Activated T-cell treated with anti-CD3 and anti-CD28 coated beads, Interleukin-2, amount 50 U/mL, for 4 hours (primary cell): ENCODE measurements at regions not wholly inside any gene's neighbourhood (a gene's known extent, or its start where the extent isn't known, plus 50 kb on each side); places are given as distances from the start of the nearest gene placed in this dataset.
"Not testable (repeated sequence)": the region's sequence is repeated elsewhere in the genome, so short reads cannot be mapped to it uniquely, and the experiment has no call there.

Experiments used
- ATAC-seq, 2 donors: fragments of 200-7000 bp; cut with Tn5 transposase; one replicate each; pipeline ENCODE4 v1.10.0; 2021
- DNase-seq: peaks from one replicate; pipeline ENCODE4 v3.0.0-alpha.2; 2020
- H3K27me3 Mint-ChIP-seq: one replicate; pipeline ENCODE4 v1.8.0; 2021; ENCODE audit warnings: low read depth, mixed read lengths
- H3K36me3 Mint-ChIP-seq: one replicate; pipeline ENCODE4 v1.8.0; 2022; ENCODE audit warnings: mixed read lengths; ENCODE audit not compliant: insufficient read depth
- H3K4me1 Mint-ChIP-seq: one replicate; pipeline ENCODE4 v1.8.0; 2021; ENCODE audit warnings: low read depth, mixed read lengths
- H3K4me3 Mint-ChIP-seq: one replicate; pipeline ENCODE4 v1.8.0; 2021; ENCODE audit warnings: mild to moderate bottlenecking, moderate library complexity, mixed read lengths
- H3K9me3 Mint-ChIP-seq: one replicate; pipeline ENCODE4 v1.8.0; 2021; ENCODE audit warnings: mixed read lengths

GRCh38 chr7:9621306-9621902 lies 1188.0 kb downstream of the NXPH1 start:
- H3K36me3 Mint-ChIP-seq, H3K4me3 Mint-ChIP-seq, DNase-seq, H3K4me1 Mint-ChIP-seq, H3K9me3 Mint-ChIP-seq, H3K27me3 Mint-ChIP-seq, ATAC-seq: not testable (repeated sequence)

DNA sequence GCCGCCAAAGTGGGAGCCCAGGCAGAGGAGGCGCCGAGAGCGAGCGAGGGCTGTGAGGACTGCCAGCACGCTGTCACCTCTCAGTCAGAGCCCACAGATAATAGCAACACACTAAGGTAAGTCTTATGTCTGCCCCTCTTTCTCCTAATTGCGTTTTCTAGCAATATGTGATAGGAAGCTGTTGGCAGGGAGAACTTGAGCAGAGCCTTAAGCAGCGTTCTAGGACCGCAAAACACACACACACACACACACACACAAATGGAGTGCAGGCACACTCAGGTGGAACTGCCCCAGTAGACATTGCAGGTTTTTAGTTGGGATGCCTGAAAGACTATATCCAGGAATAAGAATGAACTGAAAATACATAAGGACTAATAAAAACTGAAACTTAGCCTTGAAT lies 1188.5 kb downstream of the NXPH1 start:
- H3K36me3 Mint-ChIP-seq, result no peaks in the 10 kb centered on the region
- peaks cover 10% of the 10 kb centered on the region for H3K9me3 Mint-ChIP-seq
- no peaks in the 10 kb centered on the region for H3K4me1 Mint-ChIP-seq
- DNase-seq, result no peak
- no peak overlapping the region for H3K4me3 Mint-ChIP-seq
- ATAC-seq, result no peak
- no peaks in the 10 kb centered on the region for H3K27me3 Mint-ChIP-seq

DNA sequence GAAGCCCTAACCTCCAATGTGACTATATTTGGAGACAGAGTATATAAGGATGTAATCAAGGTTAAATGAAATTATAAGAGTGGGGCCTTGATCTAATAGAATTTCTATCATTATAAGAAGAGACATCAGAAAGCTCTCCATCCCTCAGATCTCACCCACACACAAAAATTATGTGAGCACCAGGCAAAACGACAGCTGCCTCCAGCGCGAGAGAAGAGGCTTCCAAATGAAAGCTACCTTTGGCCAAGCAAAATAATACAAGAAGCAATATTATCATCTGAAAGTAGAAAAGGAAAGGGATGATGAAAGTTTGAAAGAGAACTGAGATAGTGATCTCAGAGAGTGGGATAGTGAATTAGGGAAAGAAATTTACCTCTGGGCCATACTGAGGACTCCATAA lies 1192.5 kb downstream of the NXPH1 start:
- ATAC-seq (no peak), DNase-seq (no peak)
- Mint-ChIP-seq H3K4me3 (no peak overlapping the region), H3K4me1 (no peaks in the 10 kb centered on the region), H3K9me3 (peaks cover 8% of the 10 kb centered on the region), H3K36me3 (no peaks in the 10 kb centered on the region), H3K27me3 (no peaks in the 10 kb centered on the region)

GRCh38 chr7:9645756-9646155 lies 1212.3 kb downstream of the NXPH1 start:
- H3K9me3 Mint-ChIP-seq, result peaks cover 3% of the 10 kb centered on the region
- H3K27me3 Mint-ChIP-seq, result no peaks in the 10 kb centered on the region
- H3K4me3 Mint-ChIP-seq, result no peak overlapping the region
- no peaks in the 10 kb centered on the region for H3K4me1 Mint-ChIP-seq
- no peak for DNase-seq
- no peak for ATAC-seq
- H3K36me3 Mint-ChIP-seq, result no peaks in the 10 kb centered on the region

DNA sequence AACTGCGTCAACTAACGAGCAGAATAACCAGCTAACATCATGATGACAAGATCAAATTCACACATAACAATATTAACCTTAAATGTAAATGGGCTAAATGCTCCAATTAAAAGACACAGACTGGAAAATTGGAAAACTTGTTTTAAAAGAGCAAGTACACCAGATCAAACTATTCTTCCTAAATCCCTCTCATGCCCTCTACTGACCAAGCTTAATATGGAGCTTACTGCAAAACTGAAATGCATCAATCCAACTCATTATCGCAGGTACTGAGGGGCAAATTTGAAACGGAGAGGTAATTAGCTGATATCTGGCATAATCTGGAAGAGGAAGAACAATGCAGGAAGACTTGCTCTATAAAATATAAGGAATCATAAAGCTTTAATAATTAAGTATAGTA lies 1223.8 kb downstream of the NXPH1 start:
- Mint-ChIP-seq H3K27me3 (no peaks in the 10 kb centered on the region), H3K9me3 (peaks cover 9% of the 10 kb centered on the region), H3K4me1 (no peaks in the 10 kb centered on the region), H3K36me3 (no peaks in the 10 kb centered on the region), H3K4me3 (no peak overlapping the region)
- ATAC-seq (no peak), DNase-seq (no peak)

GRCh38 chr7:9671979-9672917 lies 1238.8 kb downstream of the NXPH1 start:
- Mint-ChIP-seq H3K9me3 (no peaks in the 10 kb centered on the region), H3K4me1 (no peaks in the 10 kb centered on the region), H3K4me3 (no peak overlapping the region), H3K36me3 (no peaks in the 10 kb centered on the region), H3K27me3 (no peaks in the 10 kb centered on the region)
- DNase-seq, result no peak
- ATAC-seq, result no peak

GRCh38 chr7:9680713-9681112 lies 1247.3 kb downstream of the NXPH1 start:
- DNase-seq, result no peak
- no peak for ATAC-seq
- H3K4me1 Mint-ChIP-seq, result no peaks in the 10 kb centered on the region
- H3K9me3 Mint-ChIP-seq, result peaks cover 8% of the 10 kb centered on the region
- H3K36me3 Mint-ChIP-seq, result no peaks in the 10 kb centered on the region
- H3K4me3 Mint-ChIP-seq, result no peak overlapping the region
- H3K27me3 Mint-ChIP-seq, result no peaks in the 10 kb centered on the region

GRCh38 chr7:9681284-9681683 lies 1247.9 kb downstream of the NXPH1 start:
- H3K4me3 Mint-ChIP-seq, result no peak overlapping the region
- DNase-seq, result no peak
- no peaks in the 10 kb centered on the region for H3K36me3 Mint-ChIP-seq
- no peak for ATAC-seq
- H3K9me3 Mint-ChIP-seq, result peaks cover 8% of the 10 kb centered on the region
- no peaks in the 10 kb centered on the region for H3K27me3 Mint-ChIP-seq
- H3K4me1 Mint-ChIP-seq, result no peaks in the 10 kb centered on the region

DNA sequence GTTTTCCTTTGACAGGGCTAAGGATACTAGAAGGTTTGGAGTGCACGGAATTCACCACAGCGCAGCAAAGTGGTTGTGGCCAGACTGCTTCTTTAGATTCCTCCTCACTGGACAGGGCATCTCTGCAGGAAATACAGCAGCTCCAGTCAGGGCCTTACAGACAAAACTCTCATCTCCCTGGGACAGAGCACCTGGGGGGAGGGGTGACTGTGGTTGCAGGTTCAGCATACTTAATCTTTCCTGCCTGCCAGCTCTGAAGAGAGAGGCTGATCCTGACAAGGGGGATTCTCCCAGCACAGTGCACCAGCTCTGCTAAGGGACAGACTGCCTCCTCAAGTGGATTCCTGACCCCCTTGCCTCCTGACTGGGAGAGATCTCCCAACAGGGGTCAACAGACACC lies 1257.9 kb downstream of the NXPH1 start:
- Mint-ChIP-seq H3K4me1 (no peaks in the 10 kb centered on the region), H3K36me3 (no peaks in the 10 kb centered on the region), H3K4me3 (no peak overlapping the region), H3K9me3 (peaks cover 10% of the 10 kb centered on the region), H3K27me3 (no peaks in the 10 kb centered on the region)
- ATAC-seq, result no peak
- DNase-seq, result no peak

GRCh38 chr7:9698375-9698774 lies 1265.0 kb downstream of the NXPH1 start:
- DNase-seq, result no peak
- H3K27me3 Mint-ChIP-seq, result no peaks in the 10 kb centered on the region
- no peaks in the 10 kb centered on the region for H3K36me3 Mint-ChIP-seq
- H3K9me3 Mint-ChIP-seq, result peaks cover 7% of the 10 kb centered on the region
- no peak for ATAC-seq
- no peaks in the 10 kb centered on the region for H3K4me1 Mint-ChIP-seq
- no peak overlapping the region for H3K4me3 Mint-ChIP-seq

- Mint-ChIP-seq H3K4me3 (no peak overlapping the region), H3K36me3 (no peaks in the 10 kb centered on the region), H3K4me1 (no peaks in the 10 kb centered on the region), H3K9me3 (peaks cover 4% of the 10 kb centered on the region), H3K27me3 (no peaks in the 10 kb centered on the region)
- ATAC-seq (no peak), DNase-seq (no peak)
Measured at GRCh38 chr7:9709216-9709615, 1264.5 kb upstream of the PHF14 start.

- Mint-ChIP-seq H3K4me3 (no peak overlapping the region), H3K27me3 (no peaks in the 10 kb centered on the region), H3K4me1 (no peaks in the 10 kb centered on the region), H3K36me3 (no peaks in the 10 kb centered on the region), H3K9me3 (peaks cover 4% of the 10 kb centered on the region)
- DNase-seq (no peak), ATAC-seq (no peak)
Measured at GRCh38 chr7:9711259-9711918, 1262.3 kb upstream of the PHF14 start.

DNA sequence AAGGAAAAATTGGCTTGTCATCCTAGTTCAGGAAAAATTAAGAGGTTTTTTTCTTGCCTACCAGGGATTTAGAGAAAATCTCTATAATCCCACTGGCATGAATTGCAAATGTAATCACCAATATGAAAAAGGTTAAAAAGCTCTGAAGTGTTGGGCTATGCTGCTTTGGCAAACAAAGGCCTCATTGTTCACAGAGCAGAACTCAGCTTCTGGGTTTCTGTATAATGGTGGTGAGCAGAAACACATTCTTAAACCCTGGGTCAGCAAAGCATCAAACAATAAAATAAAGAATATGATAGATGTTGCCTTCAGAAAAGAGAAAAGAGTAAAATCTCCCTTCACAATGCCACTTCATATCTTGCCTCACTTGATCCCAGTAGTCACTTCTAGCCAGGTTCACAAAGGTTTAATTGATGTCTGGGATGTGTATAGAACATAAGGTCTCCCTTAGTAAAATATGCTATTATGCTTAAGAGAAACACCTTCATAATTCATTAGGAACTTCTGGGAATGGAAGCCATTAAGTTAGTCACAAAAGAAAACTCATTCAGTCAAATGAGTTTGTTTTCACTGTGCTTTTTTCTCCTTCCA lies 1255.5 kb upstream of the PHF14 start:
- Mint-ChIP-seq H3K4me1 (no peaks in the 10 kb centered on the region), H3K36me3 (no peaks in the 10 kb centered on the region), H3K4me3 (no peak overlapping the region), H3K27me3 (no peaks in the 10 kb centered on the region), H3K9me3 (peaks cover 9% of the 10 kb centered on the region)
- no peak for ATAC-seq
- no peak for DNase-seq

GRCh38 chr7:9719303-9719702 lies 1254.4 kb upstream of the PHF14 start:
- no peak overlapping the region for H3K4me3 Mint-ChIP-seq
- no peak for ATAC-seq
- no peaks in the 10 kb centered on the region for H3K36me3 Mint-ChIP-seq
- peaks cover 9% of the 10 kb centered on the region for H3K9me3 Mint-ChIP-seq
- no peak for DNase-seq
- no peaks in the 10 kb centered on the region for H3K27me3 Mint-ChIP-seq
- H3K4me1 Mint-ChIP-seq, result no peaks in the 10 kb centered on the region
